CD4-positive, alpha-beta T cell treated with Interleukin-6 at 100 ng/mL for 8 hours (primary cell): ENCODE measurements at regions not wholly inside any gene's neighbourhood (a gene's known extent, or its start where the extent isn't known, plus 50 kb on each side); places are given as distances from the start of the nearest gene placed in this dataset.
"Not testable (repeated sequence)": the region's sequence is repeated elsewhere in the genome, so short reads cannot be mapped to it uniquely, and the experiment has no call there.

ENCODE experiments used
- DNase-seq: peaks from one replicate; pipeline ENCODE4 v3.0.0-alpha.2; 2020; ENCODE audit warnings: mixed read lengths, low spot score

DNA sequence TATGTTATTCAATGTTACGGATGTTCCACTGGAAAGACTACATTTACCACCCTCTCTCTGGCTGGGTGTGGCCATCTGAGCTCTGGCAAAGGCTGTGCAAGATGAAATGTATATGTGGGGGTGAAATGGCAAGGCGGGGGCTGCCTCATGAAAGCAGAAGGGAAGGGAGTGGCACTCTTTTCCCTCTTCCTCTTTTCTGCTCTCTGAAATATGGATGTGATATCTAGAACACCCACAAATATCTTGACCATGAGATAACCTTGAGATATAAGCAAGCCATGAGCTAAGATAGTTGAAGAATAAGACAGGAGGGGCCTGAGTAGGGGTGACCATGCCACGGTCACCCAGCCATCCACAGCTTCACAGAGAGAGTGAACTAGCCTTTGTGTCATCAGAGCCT lies 367.8 kb upstream of the ID2 start:
- DNase-seq: no peak

DNA sequence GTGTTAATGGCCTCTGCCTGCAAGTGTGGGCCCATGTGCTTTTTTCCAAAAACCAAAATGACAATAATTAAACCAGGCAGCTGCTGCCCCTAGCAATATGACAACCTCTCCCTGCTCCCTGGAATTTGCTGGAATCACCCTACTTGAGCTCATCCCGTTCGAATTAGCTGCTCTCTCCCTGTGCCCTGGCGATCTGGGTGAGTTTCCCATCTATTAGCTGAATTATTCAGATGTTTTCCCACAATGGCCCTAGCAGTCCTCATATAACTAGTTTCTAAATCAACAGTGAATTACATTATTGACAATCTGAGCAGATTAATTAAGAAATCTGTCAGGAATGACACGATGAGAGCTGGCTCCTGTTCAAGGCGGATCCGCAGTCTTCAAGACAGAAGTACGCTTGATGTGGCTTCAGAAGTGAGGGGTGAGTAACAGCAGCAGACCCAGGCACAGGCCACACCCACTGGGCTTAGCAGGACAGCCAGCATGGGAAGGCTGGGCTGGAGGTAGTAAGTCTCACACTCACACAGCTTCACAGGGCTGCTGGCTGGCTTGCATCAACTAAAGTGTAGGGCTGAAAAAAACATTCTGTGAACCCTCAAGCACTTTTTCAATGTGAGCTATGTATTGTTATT lies 366.2 kb upstream of the ID2 start:
- no peak for DNase-seq

DNA sequence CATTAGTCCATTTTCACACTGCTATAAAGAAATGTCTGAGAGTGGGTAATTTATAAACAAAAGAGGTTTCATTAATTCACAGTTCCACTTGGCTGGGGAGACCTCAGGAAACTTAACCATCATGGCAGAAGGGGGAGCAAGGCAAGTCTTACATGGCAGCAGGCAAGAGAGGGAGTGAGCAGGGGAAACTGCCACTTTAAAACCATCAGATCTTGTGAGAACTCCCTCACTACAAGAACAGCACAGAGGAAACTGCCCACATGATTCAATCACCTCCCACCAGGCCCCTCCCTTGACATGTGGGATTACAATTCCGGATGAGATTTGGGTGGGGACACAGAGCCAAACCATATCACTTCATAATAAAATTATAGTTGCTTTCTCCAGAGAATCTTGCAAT lies 365.5 kb upstream of the ID2 start:
- no peak for DNase-seq

DNA sequence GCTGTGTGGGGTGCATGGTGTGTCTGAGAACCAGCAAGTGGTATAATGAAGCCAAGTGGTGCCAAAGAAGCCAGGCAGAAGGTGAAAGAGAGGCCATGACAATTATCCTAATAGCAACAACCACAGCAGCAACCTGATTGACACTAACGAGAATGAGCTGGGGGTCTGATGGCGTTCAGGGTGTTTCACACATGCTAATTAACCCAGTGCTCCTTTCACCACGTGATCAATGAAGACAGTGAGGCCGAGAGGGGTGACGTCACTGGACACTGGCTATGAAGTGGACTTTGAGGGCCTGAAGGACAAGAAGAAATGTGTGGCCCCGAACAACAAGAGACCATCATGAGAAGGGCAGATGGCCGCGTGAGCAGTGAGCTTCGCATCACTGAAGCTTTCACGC lies 364.4 kb upstream of the ID2 start:
- no peak for DNase-seq

DNA sequence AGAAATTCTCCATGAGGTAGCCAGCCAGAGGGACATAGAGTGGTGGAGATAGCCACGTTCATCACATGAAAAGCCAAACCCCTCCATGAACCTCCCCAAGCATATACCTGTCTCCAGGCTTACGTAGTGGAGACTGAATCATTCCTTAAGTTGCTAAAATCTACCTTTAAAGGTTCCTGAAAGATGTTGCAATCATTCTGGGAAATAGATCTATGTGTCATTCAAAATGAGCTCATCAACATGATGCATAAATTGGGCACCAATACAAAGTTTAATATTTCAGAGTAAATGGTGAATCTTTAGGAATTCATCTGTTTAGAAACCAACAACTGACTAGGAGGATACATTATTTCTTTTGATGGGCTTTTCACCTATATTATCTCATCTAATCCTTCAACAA lies 362.6 kb upstream of the ID2 start:
- DNase-seq: no peak

DNA sequence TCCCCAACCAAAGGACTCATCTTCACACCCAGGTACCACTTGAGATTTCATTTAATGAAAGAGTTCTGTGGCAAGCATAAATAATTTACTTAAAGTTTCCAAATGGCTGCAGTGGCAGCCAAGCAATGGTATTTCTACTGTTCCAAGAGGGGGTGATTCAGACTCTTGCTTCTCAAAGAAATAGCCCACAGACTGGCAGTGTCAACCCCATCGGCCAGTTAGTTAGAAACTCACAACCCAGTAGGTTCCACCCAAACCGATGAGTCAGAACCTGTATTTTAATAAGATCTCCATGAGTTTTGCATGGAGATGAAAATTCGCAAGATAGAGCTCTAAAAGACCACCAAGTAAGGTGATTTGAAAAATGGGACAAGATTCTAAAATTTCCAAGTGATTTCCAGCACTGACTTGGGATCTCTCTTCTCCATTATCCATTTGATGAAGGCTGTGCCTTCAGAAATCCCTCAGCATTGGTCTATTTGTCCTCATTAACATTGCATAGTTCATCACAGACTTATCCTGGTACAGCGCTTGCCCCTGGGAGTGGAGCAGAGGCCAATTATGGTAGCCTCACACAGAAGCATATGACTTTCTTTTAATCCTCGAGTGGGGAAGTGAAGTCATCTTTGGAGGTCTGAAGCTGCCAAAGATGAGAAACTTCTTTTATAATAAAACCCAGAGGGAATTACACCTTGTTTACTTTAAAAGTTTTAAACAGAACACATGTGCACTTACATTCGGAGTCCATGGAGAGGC lies 361.4 kb upstream of the ID2 start:
- DNase-seq: no peak

DNA sequence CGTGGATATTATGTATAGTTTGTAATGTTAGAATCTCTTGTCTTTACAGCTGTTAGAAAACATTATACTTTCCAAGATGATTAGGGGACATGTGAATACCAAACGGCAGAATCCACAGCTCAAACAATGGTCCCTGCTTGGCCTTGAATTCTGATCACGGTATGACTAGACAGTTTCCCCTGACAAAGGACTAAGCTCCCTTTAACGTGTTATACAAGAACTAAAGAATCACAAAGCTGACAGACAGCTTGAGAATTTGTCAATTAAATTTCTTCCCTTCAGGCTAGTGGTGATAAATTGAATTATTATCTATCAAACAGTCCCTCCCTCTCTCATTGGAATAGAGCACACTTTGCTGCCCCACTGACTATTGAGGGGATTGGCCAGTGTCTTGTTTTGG lies 359.2 kb upstream of the ID2 start:
- DNase-seq: no peak

DNA sequence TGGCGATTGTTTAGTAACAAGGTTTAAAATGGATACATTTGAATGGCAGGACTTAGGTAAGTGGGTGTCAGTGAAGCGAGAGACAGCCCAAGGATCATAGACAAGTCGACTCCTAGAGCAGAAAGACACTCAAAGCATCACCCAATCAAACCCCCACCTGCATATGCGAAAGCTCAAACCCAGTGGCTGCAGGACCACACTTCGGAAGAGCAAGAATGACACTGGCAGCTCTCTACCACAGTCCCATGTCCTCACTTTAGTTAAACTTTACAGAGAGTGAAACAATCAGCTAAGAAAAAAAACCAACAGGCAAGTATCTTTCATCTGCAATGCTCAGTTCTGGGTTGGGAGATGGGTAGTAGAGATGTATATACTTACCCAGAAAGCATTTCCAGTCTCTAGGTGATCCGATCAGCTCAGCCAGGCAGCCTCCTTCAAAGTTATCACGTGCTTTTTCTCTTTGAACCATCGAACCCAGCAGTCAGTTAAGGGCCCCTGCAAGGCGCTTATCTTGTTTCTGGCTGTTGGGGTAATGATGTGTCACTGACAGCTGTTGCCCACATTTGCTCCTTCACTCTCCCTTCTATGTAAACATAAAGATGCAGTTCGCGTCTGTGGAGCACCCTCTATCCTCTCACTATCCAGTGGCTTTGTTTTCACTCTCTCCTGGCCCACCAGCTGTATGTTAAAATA lies 357.5 kb upstream of the ID2 start:
- no peak for DNase-seq

DNA sequence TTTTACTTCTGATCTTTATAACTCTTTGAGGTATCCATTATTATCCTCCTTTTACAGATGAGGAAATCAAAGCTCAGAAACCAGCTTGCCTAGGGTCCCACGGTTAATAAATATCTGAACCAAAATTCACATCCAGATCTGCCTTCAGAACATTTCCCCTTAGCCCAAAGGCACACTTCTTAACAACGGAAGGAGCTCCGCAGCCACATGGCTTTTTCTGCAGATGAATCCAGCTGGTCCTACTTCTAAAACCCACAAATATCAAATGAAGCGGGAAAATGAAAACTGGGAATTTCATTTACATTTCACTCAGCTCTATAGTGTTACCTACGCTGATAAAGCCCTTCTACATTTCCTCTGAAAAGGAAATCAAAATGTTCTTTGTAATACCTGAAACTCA lies 357.0 kb upstream of the ID2 start:
- no peak for DNase-seq

DNA sequence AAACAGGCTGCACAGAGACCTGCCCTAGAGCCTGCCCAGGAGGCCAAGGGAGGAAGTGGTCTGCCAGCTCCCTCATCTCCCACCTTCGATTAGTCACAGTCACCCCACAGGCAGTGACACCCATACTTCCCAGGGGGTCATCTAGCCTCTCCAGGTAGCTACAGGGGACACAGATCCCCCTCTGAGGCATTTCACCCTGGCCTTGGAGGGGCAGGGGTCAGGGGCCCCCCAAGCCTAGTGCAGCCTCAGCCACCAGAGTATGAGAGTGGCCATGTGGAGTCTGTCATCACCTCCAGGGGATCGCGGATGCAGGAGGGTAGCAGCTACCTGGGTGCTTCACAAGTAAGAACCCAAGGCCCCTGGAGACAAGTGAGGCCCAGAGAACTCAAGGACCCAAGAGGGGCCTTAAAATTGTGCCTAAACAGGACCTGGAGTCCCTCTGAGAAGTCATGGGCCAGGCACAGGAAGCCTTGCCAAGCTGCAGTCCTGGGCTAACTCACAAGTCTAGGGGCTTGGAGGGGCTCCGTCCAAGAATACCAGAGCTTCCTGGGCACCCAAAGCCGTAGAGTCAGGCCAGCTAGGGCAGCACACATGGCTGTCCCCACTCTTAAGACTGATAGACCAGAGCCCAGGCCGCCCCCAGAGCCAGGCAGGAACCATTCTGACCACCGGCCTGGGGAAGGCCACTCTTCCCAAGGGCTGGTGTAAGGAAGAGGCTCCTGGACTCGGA lies 354.3 kb upstream of the ID2 start:
- no peak for DNase-seq

DNA sequence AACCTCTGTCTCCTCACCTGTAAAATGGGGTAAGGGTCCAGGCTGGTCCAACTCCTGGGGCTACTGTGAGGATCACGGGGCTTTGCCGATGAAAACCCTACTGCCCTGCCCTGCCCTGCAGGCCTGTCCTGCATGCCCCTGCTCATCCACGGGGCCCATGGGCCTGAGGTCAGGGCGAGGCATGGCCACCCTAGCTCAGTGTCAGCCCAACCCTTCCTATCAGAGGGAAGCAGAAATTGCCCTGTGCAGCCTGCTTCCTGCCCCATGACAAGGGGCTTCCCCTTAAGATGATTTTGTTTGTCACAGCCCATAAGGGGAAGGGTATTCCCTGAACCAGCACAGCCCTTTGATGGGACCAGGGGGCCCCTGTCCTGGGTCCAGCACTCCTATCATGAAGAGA lies 353.6 kb upstream of the ID2 start:
- DNase-seq: no peak

DNA sequence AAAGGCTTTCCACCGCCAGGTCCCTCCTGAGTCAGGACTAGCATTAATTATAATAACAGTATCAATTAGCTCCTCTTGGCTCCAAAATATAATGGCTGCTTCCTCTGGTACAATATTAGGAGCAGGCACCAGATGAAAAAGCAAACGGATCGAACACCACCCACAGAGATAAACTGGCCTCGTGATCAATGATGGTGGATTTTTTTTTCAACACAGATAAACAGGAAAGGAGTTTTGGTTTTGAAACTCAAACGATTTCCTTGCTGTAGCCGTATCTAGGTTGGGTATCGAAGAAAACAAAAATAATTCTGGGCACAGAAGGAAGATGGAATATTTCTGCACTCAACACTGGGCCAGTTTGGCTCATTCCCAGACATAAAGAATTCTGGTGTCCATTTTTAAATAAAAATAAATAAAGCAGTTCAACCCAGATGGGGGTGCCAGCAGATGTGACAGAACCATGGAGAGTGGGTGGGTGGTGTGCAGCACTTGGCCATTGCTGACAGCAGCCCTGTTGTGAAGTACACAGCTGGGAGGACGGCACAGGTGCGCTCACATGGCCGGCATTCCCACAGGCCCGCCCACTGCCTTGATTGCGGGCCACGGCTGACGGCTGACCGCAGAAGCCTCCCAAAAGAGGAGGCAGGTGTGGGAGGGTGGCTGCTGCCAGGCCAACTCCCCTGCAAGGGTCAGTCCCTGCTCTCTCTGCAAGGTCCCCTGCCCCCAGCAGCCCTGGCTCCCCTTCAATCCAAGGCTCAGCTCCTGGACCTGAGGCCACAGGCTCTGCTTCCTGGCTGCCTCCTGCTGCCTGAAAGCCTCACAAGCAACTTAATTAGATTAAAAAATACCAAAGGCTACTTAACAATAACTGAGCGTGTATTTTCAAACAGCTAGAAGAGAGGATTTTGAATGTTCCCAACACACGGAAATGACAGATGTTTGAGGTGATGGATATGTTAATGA lies 351.9 kb upstream of the ID2 start:
- DNase-seq: no peak

DNA sequence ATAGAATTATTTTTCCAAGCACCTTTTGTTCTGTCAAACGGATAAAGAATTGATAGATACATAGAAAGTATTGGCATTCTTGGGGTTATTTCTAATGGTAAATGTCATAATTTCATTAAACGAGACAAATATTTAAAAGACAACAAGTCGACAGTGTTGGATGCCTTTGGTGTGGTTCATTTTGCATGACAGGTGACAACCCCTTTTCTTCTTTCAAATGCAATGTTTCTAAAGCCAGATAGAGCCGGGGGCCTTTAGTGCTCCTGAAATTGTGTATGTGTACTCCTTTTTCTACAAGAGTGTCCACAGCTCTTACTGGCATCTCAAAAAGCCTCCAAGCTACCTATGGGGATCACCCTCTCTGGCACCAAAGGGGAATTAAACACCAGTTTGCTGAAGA lies 350.8 kb upstream of the ID2 start:
- DNase-seq: no peak

DNA sequence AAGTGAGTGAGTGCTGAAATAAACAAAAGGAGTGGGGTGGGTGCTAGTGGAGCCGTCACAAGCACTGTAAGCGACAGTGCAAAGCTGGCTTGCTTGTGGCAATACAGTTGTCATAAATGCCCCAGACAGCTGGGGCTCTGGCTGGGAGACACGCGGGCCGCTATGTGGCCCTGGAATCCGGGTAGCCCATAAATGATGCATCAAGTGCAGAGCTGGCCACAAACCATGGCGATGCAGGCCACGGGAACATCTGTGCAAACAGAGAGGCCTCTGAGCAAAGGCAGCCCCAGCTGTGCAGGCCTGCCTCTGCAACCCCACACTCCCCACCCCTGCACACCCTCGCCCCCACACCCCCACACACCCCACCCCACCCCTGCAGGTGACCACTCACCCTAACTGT lies 349.2 kb upstream of the ID2 start:
- DNase-seq: no peak

DNA sequence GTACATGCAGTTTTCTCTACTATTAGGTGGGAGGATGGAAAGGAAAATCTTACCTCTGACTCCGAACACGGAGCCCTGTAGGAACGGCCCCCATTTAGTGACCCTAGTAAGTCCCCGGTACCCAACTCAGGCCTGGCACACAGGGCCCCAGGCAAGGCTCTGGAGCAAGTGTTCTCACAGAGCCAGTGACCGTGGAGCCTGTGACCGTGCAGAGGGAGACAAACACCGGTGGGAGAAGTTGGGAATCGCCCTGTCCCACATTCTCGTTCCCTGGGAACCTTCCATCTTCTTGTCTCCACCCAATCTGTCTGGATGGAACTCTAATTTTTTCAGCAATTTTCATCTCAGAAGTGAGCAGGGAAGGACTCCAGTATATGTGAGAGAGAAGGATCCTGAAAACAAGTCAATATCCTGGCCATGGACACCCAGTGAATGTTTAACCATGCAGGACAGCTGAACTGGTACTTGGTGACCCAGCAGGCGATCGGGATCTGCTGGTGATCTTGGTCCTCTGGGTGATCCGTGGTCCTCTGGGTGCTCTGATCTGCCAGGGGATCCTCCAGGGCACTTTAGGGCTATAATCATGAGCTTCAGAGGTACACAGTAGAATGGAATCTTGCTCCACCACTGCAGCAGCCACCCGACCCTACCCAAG lies 348.6 kb upstream of the ID2 start:
- no peak for DNase-seq

DNA sequence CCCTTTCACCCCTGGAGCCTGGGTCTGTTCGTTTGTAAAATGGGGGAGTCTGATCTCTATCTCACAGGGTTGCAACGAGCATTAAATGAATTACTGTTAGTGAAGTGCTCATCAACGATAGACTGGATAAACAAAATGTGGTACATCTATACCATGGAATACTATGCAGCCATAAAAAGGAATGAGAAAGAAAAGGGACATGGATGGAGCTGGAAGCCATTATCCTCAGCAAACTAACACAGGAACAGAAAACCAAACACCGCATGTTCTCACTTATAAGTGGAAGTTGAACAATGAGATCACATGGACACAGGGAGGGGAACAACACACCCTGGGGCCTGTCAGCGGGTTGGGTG lies 348.0 kb upstream of the ID2 start:
- not testable (repeated sequence) for DNase-seq

DNA sequence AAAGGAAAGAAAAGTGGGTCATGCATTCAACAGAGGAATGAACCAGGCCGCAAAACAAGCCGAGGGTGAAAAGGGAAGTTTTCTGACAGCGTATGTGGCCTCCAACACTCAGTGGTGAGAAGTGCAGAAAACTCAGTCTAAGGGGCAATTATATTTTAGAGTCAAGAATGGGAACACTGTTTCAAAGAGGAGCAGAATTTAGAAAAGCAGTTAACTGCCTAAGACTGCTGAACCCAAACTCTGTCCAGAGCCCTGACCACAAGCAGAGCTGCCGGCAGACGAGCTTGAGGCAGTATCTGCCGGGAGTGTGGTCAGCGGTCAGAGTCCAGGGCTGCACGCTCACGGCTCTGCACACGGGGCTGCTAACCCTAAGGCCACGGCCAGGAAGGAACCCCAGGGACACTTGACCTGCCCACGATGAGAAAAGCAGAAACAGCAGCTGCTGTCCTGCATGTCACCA lies 347.0 kb upstream of the ID2 start:
- DNase-seq: no peak

DNA sequence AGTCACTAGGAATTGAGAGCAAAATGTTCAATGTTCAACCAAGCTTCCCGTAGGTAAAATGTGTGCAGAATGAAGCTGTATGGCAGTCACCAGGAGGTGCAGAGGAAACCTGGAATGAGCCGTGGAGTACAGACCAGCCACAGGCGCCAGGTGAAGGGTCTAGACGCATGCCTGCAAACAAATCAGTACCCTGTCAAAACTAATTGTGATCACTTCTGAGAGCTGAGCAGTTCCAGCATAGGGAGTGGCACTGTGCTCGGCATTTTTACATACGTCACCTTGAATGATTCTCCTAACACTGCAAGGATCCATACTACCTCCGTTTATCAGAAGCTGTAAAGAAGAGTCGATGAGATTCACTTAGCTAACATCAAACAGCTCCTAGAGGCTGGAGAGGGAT lies 346.1 kb upstream of the ID2 start:
- DNase-seq: no peak

DNA sequence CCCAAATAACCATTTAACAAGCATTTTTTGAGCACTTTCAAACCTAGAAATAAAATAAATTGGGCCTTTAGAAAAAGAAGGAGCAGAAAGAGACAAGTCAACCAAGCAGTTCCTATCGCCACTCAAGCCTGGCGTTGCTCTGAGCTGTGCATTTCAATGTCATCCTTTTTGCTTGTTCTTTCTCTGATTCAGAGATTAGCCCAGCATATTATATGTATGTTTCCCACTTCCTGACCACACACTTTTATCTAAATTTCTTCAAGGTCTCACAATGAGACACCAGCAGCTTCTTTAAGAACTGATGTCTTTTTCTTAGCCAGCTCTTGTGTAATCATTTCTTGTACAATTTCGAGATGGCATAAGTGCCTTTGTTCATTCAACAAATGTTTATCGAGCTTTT lies 344.5 kb upstream of the ID2 start:
- DNase-seq: peak; percentile 55

DNA sequence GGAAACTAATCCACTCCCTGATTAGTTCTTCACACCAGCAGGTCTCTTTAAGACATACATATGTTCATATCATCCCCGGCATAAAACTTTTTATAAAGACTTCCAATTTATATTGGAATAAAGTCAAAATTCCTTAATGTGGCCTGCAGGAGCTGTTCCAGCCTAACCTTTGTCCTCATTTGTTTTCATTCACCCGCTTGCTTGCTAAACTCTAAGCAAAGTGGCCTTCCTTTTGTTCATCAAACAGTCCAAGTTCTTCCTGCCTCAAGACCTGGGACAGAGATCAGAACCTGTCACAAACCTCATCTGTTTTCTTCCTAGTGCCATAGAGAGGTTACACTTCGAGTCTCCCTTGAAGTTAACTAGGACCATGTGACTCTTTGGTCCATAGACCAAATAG lies 339.4 kb upstream of the ID2 start:
- no peak for DNase-seq

DNA sequence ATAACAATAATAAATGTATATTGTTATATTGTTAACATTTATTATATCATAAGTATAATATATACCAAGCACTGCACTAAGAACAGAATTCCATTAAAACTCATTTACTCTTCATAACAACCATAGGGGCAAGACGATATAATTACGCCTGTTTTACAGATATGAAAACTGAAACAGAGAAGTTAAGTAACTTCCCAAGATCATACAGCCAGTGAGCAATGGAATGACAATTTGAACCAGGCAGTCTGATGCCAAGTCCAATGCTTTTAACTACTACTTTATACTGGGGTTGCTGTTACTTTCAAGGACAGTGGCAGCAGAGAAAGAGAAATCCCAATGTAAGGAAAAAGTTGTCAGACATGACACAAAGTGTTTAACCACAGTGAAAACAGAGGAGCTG lies 338.8 kb upstream of the ID2 start:
- DNase-seq: no peak
